ENCODE measurements at regions not wholly inside any gene's neighbourhood (a gene's known extent, or its start where the extent isn't known, plus 50 kb on each side); places are given as distances from the start of the nearest gene placed in this dataset.

- no peak for TF ChIP-seq CTCF (IDR thresholded peaks at IDR 0.05)
- no peak for TF ChIP-seq EZH2 (IDR thresholded peaks at IDR 0.05)
- no peak for TF ChIP-seq EZH2phosphoT487 (IDR thresholded peaks at IDR 0.05)
Observed at GRCh38 chr12:24393071-24393470, 443.6 kb upstream of the SOX5 start.

All from neural progenitor cell (in vitro differentiated cells).